Cardiac muscle cell (in vitro differentiated cells and primary cell): ENCODE measurements at regions not wholly inside any gene's neighbourhood (a gene's known extent, or its start where the extent isn't known, plus 50 kb on each side); places are given as distances from the start of the nearest gene placed in this dataset.

ENCODE experiments used
- DNase-seq, 2 donors: peaks; one replicate each; pipeline versions ENCODE4 v3.0.0 to v3.0.0-alpha.2; 2010 to 2017; ENCODE audit warnings: low read depth in 1 of 2, low spot score in 1 of 2
- H3K27ac ChIP-seq: fragments of 200-600 bp; sonication (generic); 2 replicates; pipeline ENCODE4 v1.5.1; 2016
- H3K27me3 ChIP-seq: fragments of 200-600 bp; sonication (generic); 2 replicates; pipeline ENCODE4 v1.6.0; 2016; ENCODE audit warnings: control low read depth
- H3K36me3 ChIP-seq: fragments of 200-600 bp; sonication (generic); 2 replicates; pipeline ENCODE4 v1.5.1; 2016; ENCODE audit warnings: control low read depth
- H3K4me1 ChIP-seq: fragments of 200-600 bp; sonication (generic); 2 replicates; pipeline ENCODE4 v1.8.1; 2017; ENCODE audit warnings: low read depth, mild to moderate bottlenecking, mixed run types
- H3K4me3 ChIP-seq: fragments of 200-600 bp; sonication (generic); 2 replicates; pipeline ENCODE4 v1.5.1; 2016; ENCODE audit warnings: mild to moderate bottlenecking
- H3K9me3 ChIP-seq: fragments of 200-600 bp; sonication (generic); 2 replicates; pipeline ENCODE4 v1.5.1; 2017; ENCODE audit warnings: low read depth, mild to moderate bottlenecking, control low read depth
- CTCF ChIP-seq: IDR thresholded peaks from 2 replicates; pipeline ENCODE4 v1.5.1; 2012; ENCODE audit warnings: low read depth, mild to moderate bottlenecking, low read length

- Histone ChIP-seq H3K27ac (no peak overlapping the region), H3K4me3 (no peak overlapping the region), H3K9me3 (no peaks in the 10 kb centered on the region), H3K4me1 (no peaks in the 10 kb centered on the region), H3K27me3 (no peaks in the 10 kb centered on the region), H3K36me3 (no peaks in the 10 kb centered on the region)
- TF ChIP-seq CTCF = no peak
- no peak for DNase-seq
These were observed 262.0 kb downstream of the STK31 start for GRCh38 chr7:23972057-23972456.

GRCh38 chr7:23973264-23973663 is 263.2 kb downstream of the STK31 start:
- no peak for TF ChIP-seq CTCF

DNA sequence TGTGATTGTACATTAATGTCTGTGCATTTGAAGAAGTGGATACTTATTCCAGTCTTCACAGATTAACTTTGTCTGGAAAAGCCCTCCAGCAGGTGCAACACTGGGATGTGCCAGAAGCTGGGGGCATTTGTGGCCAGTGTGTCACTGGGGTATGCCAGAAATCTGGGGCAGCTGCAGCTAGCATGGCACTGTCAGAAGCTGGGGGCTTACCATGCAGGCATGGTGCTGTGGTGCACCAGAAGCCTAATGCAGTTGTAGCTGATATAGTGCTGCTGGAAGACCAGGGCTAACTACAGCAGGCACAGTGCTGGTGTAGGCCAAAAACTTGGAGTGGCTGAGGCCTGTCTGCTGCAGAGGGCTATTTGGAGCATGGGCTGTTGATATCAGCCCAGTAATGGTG is 270.1 kb downstream of the STK31 start:
- DNase-seq = no peak
- no peak overlapping the region for H3K4me3 ChIP-seq
- TF ChIP-seq CTCF = no peak

More at GRCh38 chr7:23973264-23973663, 263.2 kb downstream of the STK31 start:
- H3K4me3 ChIP-seq = no peak overlapping the region
- H3K9me3 ChIP-seq = no peaks in the 10 kb centered on the region
- DNase-seq = no peak
- no peak overlapping the region for H3K27ac ChIP-seq
- H3K36me3 ChIP-seq = no peaks in the 10 kb centered on the region
- no peaks in the 10 kb centered on the region for H3K4me1 ChIP-seq
- H3K27me3 ChIP-seq = no peaks in the 10 kb centered on the region

DNA sequence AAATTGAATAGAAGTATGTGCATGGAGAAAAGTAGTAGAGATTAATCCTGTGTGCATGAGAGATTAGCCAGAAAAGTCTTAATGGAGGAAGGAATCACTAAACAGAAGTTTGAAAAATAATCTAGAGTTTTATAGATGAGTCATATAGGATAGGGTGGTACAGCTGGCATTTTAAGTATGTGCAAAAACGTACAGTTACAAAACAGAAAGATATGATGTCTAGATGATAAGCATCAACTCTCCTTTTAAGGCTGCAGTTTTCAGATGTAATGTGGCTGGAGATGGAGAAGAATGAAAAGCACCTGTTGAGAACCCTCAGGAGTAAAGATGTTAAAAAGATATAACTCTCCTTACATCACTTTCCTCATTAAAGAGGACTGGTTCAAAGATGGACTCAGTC is 271.3 kb downstream of the STK31 start:
- H3K27ac ChIP-seq = no peak overlapping the region
- DNase-seq = no peak
- no peaks in the 10 kb centered on the region for H3K9me3 ChIP-seq
- no peak for TF ChIP-seq CTCF
- no peak overlapping the region for H3K4me3 ChIP-seq
- H3K4me1 ChIP-seq = no peaks in the 10 kb centered on the region
- no peaks in the 10 kb centered on the region for H3K36me3 ChIP-seq
- no peaks in the 10 kb centered on the region for H3K27me3 ChIP-seq

More for the DNA sequence above, 270.1 kb downstream of the STK31 start:
- no peak overlapping the region for H3K27ac ChIP-seq
- no peaks in the 10 kb centered on the region for H3K36me3 ChIP-seq
- H3K4me1 ChIP-seq = no peaks in the 10 kb centered on the region
- no peaks in the 10 kb centered on the region for H3K27me3 ChIP-seq
- H3K9me3 ChIP-seq = no peaks in the 10 kb centered on the region

DNA sequence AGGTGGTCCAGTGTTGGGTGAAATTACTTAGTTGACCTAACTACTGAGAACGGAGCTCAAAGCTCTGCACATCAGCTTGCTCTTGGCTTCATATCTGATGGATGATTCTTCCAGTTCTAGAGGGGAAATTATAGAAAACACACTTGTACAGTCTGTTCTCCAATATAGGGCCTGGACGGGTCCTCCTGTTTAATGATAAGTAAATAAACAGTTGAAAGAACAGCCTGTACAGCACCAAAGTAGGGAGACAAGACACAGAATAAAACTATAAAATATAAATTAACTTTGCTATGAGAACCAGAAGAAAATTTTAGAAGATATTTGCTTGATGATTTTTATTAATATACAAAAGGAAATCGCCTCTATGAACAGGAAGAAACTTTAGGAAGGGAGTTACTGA is 271.7 kb downstream of the STK31 start:
- Histone ChIP-seq H3K9me3 (no peaks in the 10 kb centered on the region), H3K4me3 (no peak overlapping the region), H3K4me1 (no peaks in the 10 kb centered on the region), H3K27me3 (no peaks in the 10 kb centered on the region), H3K27ac (no peak overlapping the region), H3K36me3 (no peaks in the 10 kb centered on the region)
- no peak for DNase-seq
- TF ChIP-seq CTCF = no peak

DNA sequence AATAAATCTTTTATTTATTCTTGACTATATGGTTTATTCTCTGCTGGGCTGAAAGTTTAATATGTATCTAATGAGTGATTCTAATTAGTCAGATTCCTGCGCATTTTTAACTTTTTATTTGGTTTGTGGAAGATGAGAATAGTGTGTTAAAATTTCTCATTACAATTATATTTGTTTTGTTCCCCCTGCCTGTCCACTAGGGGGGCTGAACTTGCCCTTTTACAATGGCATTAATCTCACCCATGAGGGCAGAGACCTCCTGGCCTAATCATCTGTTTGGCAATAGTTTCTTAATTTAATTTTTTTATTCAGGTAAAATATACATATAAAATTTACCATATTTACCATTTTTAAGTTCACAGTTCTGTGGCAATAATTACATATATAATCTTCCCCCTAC is 278.5 kb upstream of the NPY start:
- Histone ChIP-seq H3K4me3 (no peak overlapping the region), H3K4me1 (no peaks in the 10 kb centered on the region), H3K36me3 (no peaks in the 10 kb centered on the region), H3K9me3 (no peaks in the 10 kb centered on the region), H3K27ac (no peak overlapping the region), H3K27me3 (no peaks in the 10 kb centered on the region)
- no peak for DNase-seq
- TF ChIP-seq CTCF = no peak
